H1 (cell line): ENCODE measurements at regions not wholly inside any gene's neighbourhood (a gene's known extent, or its start where the extent isn't known, plus 50 kb on each side); places are given as distances from the start of the nearest gene placed in this dataset.

ENCODE experiments used
- CTCF ChIA-PET: fragments of 300-600 bp; sonication (Branson Sonifier 250); formaldehyde crosslinking; loops from one replicate; lab custom pipeline; 2021; ENCODE audit not compliant: partially characterized antibody; lab: Charles Lee
- POLR2A ChIA-PET: fragments of 300-600 bp; sonication (Branson Sonifier 250); formaldehyde crosslinking; loops from one replicate; lab custom pipeline; 2021; ENCODE audit warnings: inconsistent platforms; ENCODE audit not compliant: partially characterized antibody; lab: Charles Lee
- DNase-seq, 2 experiments: peaks; one replicate each; pipeline versions ENCODE4 v3.0.0 to v3.0.0-alpha.2; 2010 to 2022; ENCODE audit warnings: low spot score in 2 of 2, low read depth in 1 of 2, mixed read lengths in 1 of 2
- FAIRE-seq: peaks from 2 replicates; lab custom pipeline; 2011; peaks lifted over from hg19 to GRCh38; lab: Jason Lieb, UNC
- H2AFZ ChIP-seq: 2 replicates; pipeline ENCODE4 v1.8.1; 2012; ENCODE audit warnings: low read length, inconsistent platforms
- H2AK5ac ChIP-seq: 2 replicates; pipeline ENCODE4 v1.6.1; 2013; ENCODE audit warnings: low read depth, low read length
- H2BK120ac ChIP-seq: replicated peaks from 2 replicates; pipeline ENCODE3; 2013; ENCODE audit warnings: low read depth, low read length, inconsistent platforms
- H2BK12ac ChIP-seq: 2 replicates; pipeline ENCODE4 v1.6.1; 2013; ENCODE audit warnings: low read depth, low read length
- H2BK15ac ChIP-seq: 2 replicates; pipeline ENCODE4 v1.6.1; 2013; ENCODE audit warnings: low read length
- H2BK20ac ChIP-seq: 2 replicates; pipeline ENCODE4 v1.6.1; 2013; ENCODE audit warnings: low read length
- H2BK5ac ChIP-seq: 2 replicates; pipeline ENCODE4 v1.6.1; 2013; ENCODE audit warnings: low read depth, low read length
- H3K14ac ChIP-seq: 2 replicates; pipeline ENCODE4 v1.6.1; 2013; ENCODE audit warnings: inconsistent platforms; ENCODE audit not compliant: insufficient read length
- H3K18ac ChIP-seq: 2 replicates; pipeline ENCODE4 v1.6.1; 2013; ENCODE audit warnings: low read length; ENCODE audit errors: extremely low read depth
- H3K23ac ChIP-seq: 2 replicates; pipeline ENCODE4 v1.6.1; 2013; ENCODE audit warnings: inconsistent platforms; ENCODE audit not compliant: insufficient read length
- H3K23me2 ChIP-seq: 2 replicates; pipeline ENCODE4 v1.6.1; 2013; ENCODE audit warnings: low read depth, low read length
- H3K27ac ChIP-seq: 2 replicates; pipeline ENCODE4 v1.6.1; 2011; ENCODE audit warnings: low read depth, low read length, inconsistent platforms
- H3K27me3 ChIP-seq, 4 experiments: replicated peaks in 1 of 4; 1 replicate in 1 of 4; 2 replicates in 3 of 4; pipeline versions ENCODE4 v1.6.1 to v1.8.1; 2011 to 2013; ENCODE audit warnings: low read length in 3 of 4, mild to moderate bottlenecking in 3 of 4, inconsistent platforms in 2 of 4, mixed read lengths in 2 of 4, moderate library complexity in 1 of 4; ENCODE audit not compliant: control insufficient read depth in 3 of 4, insufficient read depth in 3 of 4; ENCODE audit errors: extremely low read depth in 1 of 4
- H3K36me3 ChIP-seq, 4 experiments: 2 replicates each; pipeline versions ENCODE4 v1.6.1 to v1.8.1; 2011 to 2013; ENCODE audit warnings: mild to moderate bottlenecking in 4 of 4, low read length in 3 of 4, moderate library complexity in 2 of 4, control low read depth in 1 of 4, inconsistent platforms in 1 of 4; ENCODE audit not compliant: insufficient read depth in 4 of 4, control insufficient read depth in 2 of 4
- H3K4ac ChIP-seq: replicated peaks from 2 replicates; pipeline ENCODE3; 2013; ENCODE audit warnings: low read length, low read depth, mixed read lengths, inconsistent platforms; ENCODE audit not compliant: insufficient read length
- H3K4me1 ChIP-seq, 4 experiments: replicated peaks in 1 of 4; 1 replicate in 1 of 4; 2 replicates in 3 of 4; pipeline versions ENCODE4 v1.6.1 to v1.8.1; 2011 to 2013; ENCODE audit warnings: low read length in 3 of 4, inconsistent platforms in 2 of 4, mixed read lengths in 1 of 4; ENCODE audit not compliant: insufficient read depth in 4 of 4, control insufficient read depth in 3 of 4
- H3K4me2 ChIP-seq, 2 experiments: 2 replicates each; pipeline versions ENCODE4 v1.6.1 to v1.8.1; 2011 to 2013; ENCODE audit warnings: low read depth in 2 of 2, low read length in 2 of 2, control low read depth in 1 of 2, inconsistent platforms in 1 of 2, mild to moderate bottlenecking in 1 of 2; ENCODE audit not compliant: insufficient read depth in 1 of 2
- H3K4me3 ChIP-seq, 4 experiments: fragments of 200-600, 300-600 bp in 1 of 4; sonication (generic), shearing (Covaris generic), sonication (Bioruptor Twin) in 1 of 4; 2 replicates each; pipeline versions ENCODE4 v1.5.1 to v1.8.1; 2011 to 2016; ENCODE audit warnings: low read length in 4 of 4, low read depth in 3 of 4, control low read depth in 2 of 4, inconsistent platforms in 2 of 4, mild to moderate bottlenecking in 2 of 4, mixed read lengths in 1 of 4, moderate library complexity in 1 of 4; ENCODE audit not compliant: insufficient read depth in 2 of 4; ENCODE audit errors: extremely low read depth in 1 of 4
- H3K56ac ChIP-seq: replicated peaks from 2 replicates; pipeline ENCODE3; 2013; ENCODE audit warnings: low read depth, mild to moderate bottlenecking, mixed read lengths, low read length, inconsistent platforms; ENCODE audit not compliant: insufficient read length
- H3K79me1 ChIP-seq: 2 replicates; pipeline ENCODE4 v1.6.1; 2013; ENCODE audit warnings: low read depth, low read length, control low read depth
- H3K79me2 ChIP-seq, 2 experiments: 2 replicates each; pipeline versions ENCODE4 v1.6.1 to v1.8.1; 2012 to 2013; ENCODE audit warnings: low read length in 2 of 2, mild to moderate bottlenecking in 2 of 2, inconsistent platforms in 1 of 2; ENCODE audit not compliant: insufficient read depth in 2 of 2, control insufficient read depth in 1 of 2
- H3K9ac ChIP-seq, 4 experiments: replicated peaks in 1 of 4; 1 replicate in 1 of 4; 2 replicates in 3 of 4; pipeline versions ENCODE4 v1.6.1 to v1.8.1; 2011 to 2013; ENCODE audit warnings: low read depth in 3 of 4, low read length in 3 of 4, control low read depth in 2 of 4, mild to moderate bottlenecking in 2 of 4, moderate library complexity in 2 of 4, inconsistent platforms in 1 of 4; ENCODE audit errors: extremely low read depth in 1 of 4
- H3K9me3 ChIP-seq, 2 experiments: 2 replicates each; pipeline versions ENCODE4 v1.6.1 to v1.8.1; 2012 to 2013; ENCODE audit warnings: mild to moderate bottlenecking in 2 of 2, moderate library complexity in 2 of 2, control low read depth in 1 of 2, inconsistent platforms in 1 of 2, low read depth in 1 of 2, low read length in 1 of 2, mixed read lengths in 1 of 2; ENCODE audit not compliant: insufficient read depth in 2 of 2
- H4K20me1 ChIP-seq, 2 experiments: replicated peaks in 1 of 2; 2 replicates each; pipeline versions ENCODE3 to v1.8.1; 2011 to 2013; ENCODE audit warnings: inconsistent platforms in 2 of 2, low read length in 2 of 2, mild to moderate bottlenecking in 1 of 2; ENCODE audit not compliant: insufficient read depth in 2 of 2, control insufficient read depth in 1 of 2
- H4K5ac ChIP-seq: 2 replicates; pipeline ENCODE4 v1.6.1; 2013; ENCODE audit warnings: low read length, low read depth, mixed read lengths, inconsistent platforms; ENCODE audit not compliant: insufficient read length
- H4K8ac ChIP-seq: 2 replicates; pipeline ENCODE4 v1.8.0; 2013; ENCODE audit warnings: mild to moderate bottlenecking, moderate library complexity, low read length, inconsistent platforms; ENCODE audit not compliant: insufficient read depth; ENCODE audit errors: extremely low read depth
- H4K91ac ChIP-seq: replicated peaks from 2 replicates; pipeline ENCODE3; 2013; ENCODE audit warnings: low read length, mixed read lengths, inconsistent platforms; ENCODE audit not compliant: insufficient read length
- BCL11A ChIP-seq, 2 experiments: IDR thresholded peaks; one replicate each; pipeline ENCODE4 v1.6.1; 2011; ENCODE audit warnings: low read depth in 2 of 2, low read length in 2 of 2, mild to moderate bottlenecking in 2 of 2
- CTBP2 ChIP-seq: IDR thresholded peaks from 2 replicates; pipeline ENCODE4 v1.7.0; 2011; ENCODE audit warnings: borderline replicate concordance, mild to moderate bottlenecking, moderate library complexity, mixed read lengths, low read length; ENCODE audit not compliant: insufficient read depth, insufficient read length
- EP300 ChIP-seq, 2 experiments: IDR thresholded peaks; 1 replicate in 1 of 2; 2 replicates in 1 of 2; pipeline ENCODE4 v1.6.1; 2011 to 2012; ENCODE audit warnings: low read depth in 2 of 2, low read length in 2 of 2, mild to moderate bottlenecking in 2 of 2, borderline replicate concordance in 1 of 2, inconsistent platforms in 1 of 2, moderate library complexity in 1 of 2
- NRF1 ChIP-seq: IDR thresholded peaks from 2 replicates; pipeline ENCODE4 v1.6.1; 2011; ENCODE audit warnings: mild to moderate bottlenecking, low read depth, low read length, improper control_type of control experiment
- POLR2A ChIP-seq, 2 experiments: IDR thresholded peaks; 1 replicate in 1 of 2; 2 replicates in 1 of 2; pipeline ENCODE4 v1.6.1; 2011; ENCODE audit warnings: low read depth in 2 of 2, low read length in 2 of 2, mild to moderate bottlenecking in 2 of 2; ENCODE audit errors: control extremely low read depth in 1 of 2
- RBBP5 ChIP-seq: IDR thresholded peaks from 2 replicates; pipeline ENCODE4 v1.7.1; 2012; ENCODE audit warnings: low read depth, mild to moderate bottlenecking, inconsistent platforms, low read length, moderate library complexity, borderline replicate concordance
- SAP30 ChIP-seq: fragments of 300-600 bp; sonication (generic); IDR thresholded peaks from 2 replicates; pipeline ENCODE4 v1.7.1; 2012; ENCODE audit warnings: low read length, moderate library complexity, mild to moderate bottlenecking, inconsistent platforms; ENCODE audit not compliant: insufficient read depth, insufficient replicate concordance
- WGBS, 2 experiments: shearing (Covaris generic) in 1 of 2; methylation state at CpG; one replicate each; pipeline versions ENCODE4 v1.1.6 to v1.1.7; 2013 to 2015; ENCODE audit warnings: low lambda C conversion rate in 2 of 2, mixed read lengths in 2 of 2, inconsistent platforms in 1 of 2, low coverage in 1 of 2, missing lambda C conversion rate in 1 of 2; ENCODE audit not compliant: insufficient replicate concordance in 2 of 2, insufficient coverage in 1 of 2, insufficient read length in 1 of 2; ENCODE audit errors: extremely low coverage in 1 of 2, missing lambda C conversion rate in 1 of 2; 5-methylcytosine and 5-hydroxymethylcytosine counted together
- TF ChIP-seq, protein P1 (sequence below): IDR thresholded peaks from 2 replicates; pipeline ENCODE4 v1.6.1; 2012; ENCODE audit warnings: low read length, inconsistent platforms
- TF ChIP-seq, protein P2 (sequence below): IDR thresholded peaks from 2 replicates; pipeline ENCODE4 v1.6.1; 2012; ENCODE audit warnings: inconsistent platforms
- TF ChIP-seq, protein P3 (sequence below): IDR thresholded peaks from 2 replicates; pipeline ENCODE4 v1.6.1; 2011; ENCODE audit warnings: low read length, improper control_type of control experiment

DNA sequence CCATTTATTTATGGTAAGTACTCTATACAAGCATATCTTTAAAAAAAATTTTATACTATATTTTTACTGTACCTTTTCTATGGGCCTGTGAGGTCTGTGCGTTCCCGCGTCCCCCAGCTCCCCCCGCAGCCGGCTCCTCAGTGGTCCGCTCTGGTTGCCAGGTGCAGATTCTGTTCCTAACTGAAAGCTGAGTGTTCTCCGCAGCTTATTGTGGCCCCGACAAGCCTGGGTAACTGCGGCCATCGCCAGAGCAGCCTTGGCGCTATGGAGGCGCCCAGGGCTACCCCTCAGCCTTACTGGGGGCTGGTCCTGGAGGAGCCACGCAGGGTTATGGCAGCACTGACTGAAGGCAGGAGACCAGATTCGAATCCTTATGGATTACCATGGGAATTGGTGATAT is 896.8 kb downstream of the PCDH17 start:
- H3K9me3 ChIP-seq = no peaks in the 10 kb centered on the region; a peak in 1 of 4 replicates
- no peak overlapping the region for H3K14ac ChIP-seq
- no peaks in the 10 kb centered on the region for H3K79me1 ChIP-seq
- no peaks in the 10 kb centered on the region for H3K23me2 ChIP-seq
- H3K56ac ChIP-seq = no peak overlapping the region
- H3K18ac ChIP-seq = no peak overlapping the region
- no peak for DNase-seq
- H4K5ac ChIP-seq = no peak overlapping the region
- ChIA-PET CTCF (interaction anchor here (0.6 kb wide), 1 partner anchor 1021 kb away, joined by 4 read pairs; no protein-coding TSS in a partner anchor), POLR2A (no interaction called here)
- no peaks in the 10 kb centered on the region for H3K4me1 ChIP-seq
- H3K79me2 ChIP-seq = no peaks in the 10 kb centered on the region
- H2BK20ac ChIP-seq = no peak overlapping the region
- no peak overlapping the region for H2BK15ac ChIP-seq
- H3K4ac ChIP-seq = no peak overlapping the region
- H4K91ac ChIP-seq = no peak overlapping the region
- no peak overlapping the region for H3K4me2 ChIP-seq
- no peak overlapping the region for H2BK120ac ChIP-seq
- H2AK5ac ChIP-seq = no peak overlapping the region
- no peak overlapping the region for H2AFZ ChIP-seq
- no peak for FAIRE-seq
- H3K9ac ChIP-seq = no peak overlapping the region
- H2BK12ac ChIP-seq = no peak overlapping the region
- no peak overlapping the region for H3K27ac ChIP-seq
- WGBS, 2 experiments = 95% methylated on average over 14 of the region's 14 CpGs; no CpG with 5 or more reads in 1 of the 2 experiments
- H3K36me3 ChIP-seq = no peaks in the 10 kb centered on the region
- no peak overlapping the region for H3K4me3 ChIP-seq
- H4K20me1 ChIP-seq = no peaks in the 10 kb centered on the region
- no peaks in the 10 kb centered on the region for H3K27me3 ChIP-seq
- peak overlapping the region; percentile 57; the same call in 1 of the 2 replicates for H4K8ac ChIP-seq
- H3K23ac ChIP-seq = no peak overlapping the region
- H2BK5ac ChIP-seq = no peak overlapping the region
- TF ChIP-seq SAP30 (no peak), RBBP5 (no peak), CTBP2 (no peak), POLR2A (IDR thresholded peaks at IDR 0.05; ENCODE audit: control extremely low read depth in 1 of 2, low read depth in 2 of 2, low read length in 2 of 2) (no peak), EP300 (IDR thresholded peaks at IDR 0.05; ENCODE audit: borderline replicate concordance in 1 of 2, low read depth in 2 of 2, low read length in 2 of 2) (no peak), BCL11A (IDR thresholded peaks at IDR 0.05; ENCODE audit: low read depth in 2 of 2, low read length in 2 of 2) (no peak), NRF1 (no peak)
- TF ChIP-seq, protein P1, sequence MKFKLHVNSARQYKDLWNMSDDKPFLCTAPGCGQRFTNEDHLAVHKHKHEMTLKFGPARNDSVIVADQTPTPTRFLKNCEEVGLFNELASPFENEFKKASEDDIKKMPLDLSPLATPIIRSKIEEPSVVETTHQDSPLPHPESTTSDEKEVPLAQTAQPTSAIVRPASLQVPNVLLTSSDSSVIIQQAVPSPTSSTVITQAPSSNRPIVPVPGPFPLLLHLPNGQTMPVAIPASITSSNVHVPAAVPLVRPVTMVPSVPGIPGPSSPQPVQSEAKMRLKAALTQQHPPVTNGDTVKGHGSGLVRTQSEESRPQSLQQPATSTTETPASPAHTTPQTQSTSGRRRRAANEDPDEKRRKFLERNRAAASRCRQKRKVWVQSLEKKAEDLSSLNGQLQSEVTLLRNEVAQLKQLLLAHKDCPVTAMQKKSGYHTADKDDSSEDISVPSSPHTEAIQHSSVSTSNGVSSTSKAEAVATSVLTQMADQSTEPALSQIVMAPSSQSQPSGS = no peak
- TF ChIP-seq, protein P2, sequence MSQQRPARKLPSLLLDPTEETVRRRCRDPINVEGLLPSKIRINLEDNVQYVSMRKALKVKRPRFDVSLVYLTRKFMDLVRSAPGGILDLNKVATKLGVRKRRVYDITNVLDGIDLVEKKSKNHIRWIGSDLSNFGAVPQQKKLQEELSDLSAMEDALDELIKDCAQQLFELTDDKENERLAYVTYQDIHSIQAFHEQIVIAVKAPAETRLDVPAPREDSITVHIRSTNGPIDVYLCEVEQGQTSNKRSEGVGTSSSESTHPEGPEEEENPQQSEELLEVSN = no peak
- TF ChIP-seq, protein P3, sequence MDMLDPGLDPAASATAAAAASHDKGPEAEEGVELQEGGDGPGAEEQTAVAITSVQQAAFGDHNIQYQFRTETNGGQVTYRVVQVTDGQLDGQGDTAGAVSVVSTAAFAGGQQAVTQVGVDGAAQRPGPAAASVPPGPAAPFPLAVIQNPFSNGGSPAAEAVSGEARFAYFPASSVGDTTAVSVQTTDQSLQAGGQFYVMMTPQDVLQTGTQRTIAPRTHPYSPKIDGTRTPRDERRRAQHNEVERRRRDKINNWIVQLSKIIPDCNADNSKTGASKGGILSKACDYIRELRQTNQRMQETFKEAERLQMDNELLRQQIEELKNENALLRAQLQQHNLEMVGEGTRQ = no peak
